Naive thymus-derived CD4-positive, alpha-beta T cell (primary cell): ENCODE measurements at regions not wholly inside any gene's neighbourhood (a gene's known extent, or its start where the extent isn't known, plus 50 kb on each side); places are given as distances from the start of the nearest gene placed in this dataset.

ENCODE experiments used
- ATAC-seq: fragments of 150-1000 bp; cut with Tn5 transposase; 2 replicates; pipeline ENCODE4 v1.10.0; 2021; ENCODE audit warnings: mild to moderate bottlenecking, moderate library complexity
- CTCF ChIA-PET: fragments of 350-600 bp; sonication (Branson Sonifier 250); formaldehyde crosslinking; loops from one replicate; lab custom pipeline; 2021; ENCODE audit warnings: antibody characterized with exemption; lab: Charles Lee
- POLR2A ChIA-PET: fragments of 350-600 bp; sonication (Branson Sonifier 250); formaldehyde crosslinking; loops from one replicate; lab custom pipeline; 2021; ENCODE audit warnings: antibody characterized with exemption, inconsistent platforms; lab: Charles Lee
- DNase-seq, 9 donors: peaks; one replicate each; pipeline versions ENCODE4 v3.0.0 to v3.0.0-alpha.2; 2020 to 2022; ENCODE audit warnings: mixed read lengths in 1 of 9
- H3K27ac ChIP-seq: one replicate; pipeline ENCODE4 v1.7.0; 2013; ENCODE audit warnings: mild to moderate bottlenecking, low read depth, low read length, moderate library complexity
- H3K27me3 ChIP-seq, 2 donors: one replicate each; pipeline ENCODE4 v1.7.0; 2013; ENCODE audit warnings: low read length in 2 of 2, mild to moderate bottlenecking in 2 of 2, moderate library complexity in 2 of 2; ENCODE audit not compliant: control insufficient read depth in 2 of 2, insufficient read depth in 2 of 2
- H3K36me3 ChIP-seq, 3 experiments: 1 replicate in 2 of 3; 2 replicates in 1 of 3; pipeline ENCODE4 v1.7.0; 2013; ENCODE audit warnings: low read length in 3 of 3, mild to moderate bottlenecking in 3 of 3, moderate library complexity in 1 of 3; ENCODE audit not compliant: insufficient read depth in 3 of 3, control insufficient read depth in 2 of 3
- H3K4me1 ChIP-seq, 2 donors: one replicate each; pipeline ENCODE4 v1.7.0; 2013; ENCODE audit warnings: low read length in 2 of 2, mild to moderate bottlenecking in 2 of 2, moderate library complexity in 1 of 2; ENCODE audit not compliant: control insufficient read depth in 2 of 2, insufficient read depth in 2 of 2
- H3K4me3 ChIP-seq: 2 replicates; pipeline ENCODE4 v1.7.0; 2013; ENCODE audit warnings: mild to moderate bottlenecking, low read length
- H3K9me3 ChIP-seq, 3 experiments: 1 replicate in 2 of 3; 2 replicates in 1 of 3; pipeline ENCODE4 v1.7.0; 2013; ENCODE audit warnings: low read length in 3 of 3; ENCODE audit not compliant: control insufficient read depth in 2 of 3
- H3K27ac Mint-ChIP-seq, 9 donors: one replicate each; pipeline ENCODE4 v1.8.0; 2020 to 2022; ENCODE audit warnings: mixed read lengths in 9 of 9, mild to moderate bottlenecking in 8 of 9, moderate library complexity in 5 of 9, inconsistent platforms in 2 of 9
- H3K27me3 Mint-ChIP-seq, 5 donors: one replicate each; pipeline ENCODE4 v1.8.0; 2021 to 2022; ENCODE audit warnings: mixed read lengths in 5 of 5, mild to moderate bottlenecking in 1 of 5
- H3K36me3 Mint-ChIP-seq, 5 donors: one replicate each; pipeline ENCODE4 v1.8.0; 2020 to 2022; ENCODE audit warnings: mixed read lengths in 5 of 5, mild to moderate bottlenecking in 3 of 5, inconsistent platforms in 1 of 5
- H3K4me1 Mint-ChIP-seq, 7 donors: one replicate each; pipeline ENCODE4 v1.8.0; 2020 to 2022; ENCODE audit warnings: mixed read lengths in 7 of 7, mild to moderate bottlenecking in 3 of 7, inconsistent platforms in 1 of 7
- H3K4me3 Mint-ChIP-seq, 10 donors: one replicate each; pipeline ENCODE4 v1.8.0; 2020 to 2022; ENCODE audit warnings: mild to moderate bottlenecking in 10 of 10, mixed read lengths in 10 of 10, moderate library complexity in 6 of 10, inconsistent platforms in 2 of 10
- H3K9me3 Mint-ChIP-seq, 11 donors: one replicate each; pipeline ENCODE4 v1.8.0; 2020 to 2022; ENCODE audit warnings: mixed read lengths in 11 of 11, mild to moderate bottlenecking in 4 of 11, inconsistent platforms in 1 of 11, moderate library complexity in 1 of 11
- intact Hi-C, 2 donors: fragments of 100-400 bp; cut with micrococcal nuclease; formaldehyde crosslinking; loops; one replicate each; pipeline ENCODE4 v1.15.1; 2023

- H3K4me3 Mint-ChIP-seq, result no peak overlapping the region
- intact Hi-C loops, result no loop called here
- Histone ChIP-seq H3K27me3 (no peaks in the 10 kb centered on the region), H3K4me1 (no peaks in the 10 kb centered on the region), H3K36me3 (no peaks in the 10 kb centered on the region), H3K9me3 (no peaks in the 10 kb centered on the region), H3K4me3 (no peak overlapping the region), H3K27ac (no peak overlapping the region)
- no peaks in the 10 kb centered on the region for H3K9me3 Mint-ChIP-seq
- H3K27me3 Mint-ChIP-seq, result peaks cover 0 to 14% (median 11%) of the 10 kb centered on the region in 5 donors
- ChIA-PET CTCF (no interaction called here), POLR2A (no interaction called here)
- no peaks in the 10 kb centered on the region for H3K4me1 Mint-ChIP-seq
- DNase-seq, result no peak
- ATAC-seq, result no peak
- no peak overlapping the region for H3K27ac Mint-ChIP-seq
- H3K36me3 Mint-ChIP-seq, result no peaks in the 10 kb centered on the region
Measured at GRCh38 chr4:100953616-100954015, 393.7 kb downstream of the PPP3CA start.

GRCh38 chr4:100952590-100952989 is 394.7 kb downstream of the PPP3CA start:
- no peak overlapping the region for H3K27ac ChIP-seq
- no peak overlapping the region for H3K4me3 Mint-ChIP-seq
- H3K27me3 ChIP-seq, result no peaks in the 10 kb centered on the region
- no peaks in the 10 kb centered on the region for H3K4me1 ChIP-seq
- H3K4me3 ChIP-seq, result no peak overlapping the region
- no peaks in the 10 kb centered on the region for H3K36me3 Mint-ChIP-seq
- H3K9me3 ChIP-seq, result no peaks in the 10 kb centered on the region
- no peaks in the 10 kb centered on the region for H3K36me3 ChIP-seq
- H3K27me3 Mint-ChIP-seq, result peaks cover 0 to 19% (median 14%) of the 10 kb centered on the region in 5 donors
- H3K27ac Mint-ChIP-seq, result no peak overlapping the region
- DNase-seq (no peak), ATAC-seq (no peak)
- CTCF ChIA-PET, result no interaction called here
- H3K4me1 Mint-ChIP-seq, result no peaks in the 10 kb centered on the region
- intact Hi-C loops, result no loop called here
- POLR2A ChIA-PET, result no interaction called here
- no peaks in the 10 kb centered on the region for H3K9me3 Mint-ChIP-seq

- DNase-seq (no peak), ATAC-seq (no peak)
- Mint-ChIP-seq H3K27me3 (peaks cover 0 to 25% (median 21%) of the 10 kb centered on the region in 5 donors), H3K9me3 (peaks cover 0 to 3% (median 0%) of the 10 kb centered on the region in 11 donors), H3K4me1 (no peaks in the 10 kb centered on the region), H3K36me3 (no peaks in the 10 kb centered on the region), H3K4me3 (no peak overlapping the region), H3K27ac (no peak overlapping the region)
- Histone ChIP-seq H3K36me3 (no peaks in the 10 kb centered on the region), H3K27me3 (no peaks in the 10 kb centered on the region), H3K4me3 (no peak overlapping the region), H3K9me3 (no peaks in the 10 kb centered on the region), H3K27ac (no peak overlapping the region), H3K4me1 (no peaks in the 10 kb centered on the region)
- POLR2A ChIA-PET, result no interaction called here
- CTCF ChIA-PET, result no interaction called here
- intact Hi-C loops, result no loop called here
Measured at GRCh38 chr4:100949350-100949935, 397.9 kb downstream of the PPP3CA start.

GRCh38 chr4:100948911-100949310 is 398.4 kb downstream of the PPP3CA start:
- no peak overlapping the region for H3K27ac Mint-ChIP-seq
- H3K9me3 Mint-ChIP-seq, result peaks cover 0 to 3% (median 0%) of the 10 kb centered on the region in 11 donors
- Histone ChIP-seq H3K36me3 (no peaks in the 10 kb centered on the region), H3K4me3 (no peak overlapping the region), H3K4me1 (no peaks in the 10 kb centered on the region), H3K27ac (no peak overlapping the region), H3K9me3 (no peaks in the 10 kb centered on the region), H3K27me3 (no peaks in the 10 kb centered on the region)
- no peaks in the 10 kb centered on the region for H3K36me3 Mint-ChIP-seq
- H3K4me3 Mint-ChIP-seq, result no peak overlapping the region
- CTCF ChIA-PET, result no interaction called here
- H3K4me1 Mint-ChIP-seq, result no peaks in the 10 kb centered on the region
- DNase-seq, result no peak
- intact Hi-C loops, result no loop called here
- POLR2A ChIA-PET, result no interaction called here
- ATAC-seq, result no peak
- peaks cover 0 to 25% (median 19%) of the 10 kb centered on the region in 5 donors for H3K27me3 Mint-ChIP-seq

- no peak overlapping the region for H3K27ac ChIP-seq
- Mint-ChIP-seq H3K4me3 (no peak overlapping the region), H3K27me3 (peaks cover 6 to 25% (median 22%) of the 10 kb centered on the region in 5 donors), H3K4me1 (no peaks in the 10 kb centered on the region), H3K9me3 (peaks cover 0 to 12% (median 2%) of the 10 kb centered on the region in 11 donors), H3K27ac (no peak overlapping the region), H3K36me3 (no peaks in the 10 kb centered on the region)
- no peaks in the 10 kb centered on the region for H3K36me3 ChIP-seq
- CTCF ChIA-PET, result no interaction called here
- H3K9me3 ChIP-seq, result no peaks in the 10 kb centered on the region
- POLR2A ChIA-PET, result no interaction called here
- ATAC-seq (no peak), DNase-seq (no peak)
- no peak overlapping the region for H3K4me3 ChIP-seq
- no peaks in the 10 kb centered on the region for H3K4me1 ChIP-seq
- intact Hi-C loops, result no loop called here
- no peaks in the 10 kb centered on the region for H3K27me3 ChIP-seq
Measured at GRCh38 chr4:100945789-100946188, 401.5 kb downstream of the PPP3CA start.

GRCh38 chr4:100938698-100939097 is 408.6 kb downstream of the PPP3CA start:
- intact Hi-C loops, result loop anchor here in 1 of 2 donors (10.0 kb wide), 1 partner anchor 656 kb away; no protein-coding TSS in a partner anchor
- POLR2A ChIA-PET, result no interaction called here
- Mint-ChIP-seq H3K4me1 (no peaks in the 10 kb centered on the region), H3K9me3 (peaks cover 0 to 12% (median 2%) of the 10 kb centered on the region in 11 donors), H3K27ac (no peak overlapping the region), H3K36me3 (no peaks in the 10 kb centered on the region), H3K4me3 (no peak overlapping the region), H3K27me3 (peaks cover 0 to 23% (median 15%) of the 10 kb centered on the region in 5 donors)
- H3K9me3 ChIP-seq, result no peaks in the 10 kb centered on the region
- no peak overlapping the region for H3K4me3 ChIP-seq
- CTCF ChIA-PET, result no interaction called here
- DNase-seq (no peak), ATAC-seq (no peak)
- H3K4me1 ChIP-seq, result no peaks in the 10 kb centered on the region
- H3K27me3 ChIP-seq, result no peaks in the 10 kb centered on the region
- no peak overlapping the region for H3K27ac ChIP-seq
- no peaks in the 10 kb centered on the region for H3K36me3 ChIP-seq
